ENCODE measurements at regions not wholly inside any gene's neighbourhood (a gene's known extent, or its start where the extent isn't known, plus 50 kb on each side); places are given as distances from the start of the nearest gene placed in this dataset.

DNA sequence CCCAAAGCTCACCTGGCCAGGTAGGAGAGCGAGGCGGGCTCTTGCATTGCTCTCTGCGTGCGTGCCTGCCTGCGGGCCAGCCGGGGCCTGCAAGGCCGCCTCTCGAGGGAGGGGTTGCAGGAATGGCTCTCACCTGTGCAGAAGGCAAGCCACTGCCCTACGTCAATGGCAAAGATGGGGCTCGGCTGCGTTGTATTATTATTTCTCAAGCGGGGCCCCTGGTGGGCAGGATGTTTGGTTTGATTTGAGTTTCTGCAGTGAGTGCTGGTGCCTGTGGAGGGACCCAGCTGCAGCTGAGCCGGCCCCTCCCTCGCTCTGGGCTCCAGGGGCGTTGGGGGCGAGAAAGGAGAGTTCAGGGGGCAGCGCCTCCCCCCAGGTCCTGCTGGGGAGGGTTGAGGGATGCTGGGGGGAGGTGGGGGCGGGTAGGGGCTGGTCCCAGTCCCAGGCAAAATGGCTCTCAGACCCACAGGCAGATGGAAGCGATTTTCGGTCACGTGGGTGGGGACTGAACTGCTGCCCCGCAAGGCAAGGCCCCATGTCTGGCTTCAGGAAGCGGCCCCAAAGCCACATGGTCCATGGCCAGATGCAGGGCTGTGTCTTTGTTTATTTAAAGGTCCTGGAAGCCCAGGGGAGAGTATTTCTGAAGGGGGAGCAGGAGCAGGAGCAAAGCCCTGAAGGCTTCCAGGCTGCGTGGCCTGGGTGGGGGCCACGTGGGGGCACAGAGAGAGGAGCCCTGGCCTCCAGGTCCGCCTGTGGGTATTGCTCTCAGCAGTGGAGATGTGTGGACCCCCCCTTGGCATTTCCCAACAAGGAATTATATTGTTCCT, 338.8 kb downstream of the SEC14L1 start:
- Mint-ChIP-seq H3K9me3 (no peaks in the 10 kb centered on the region), H3K4me1 (peaks cover 60% of the 10 kb centered on the region), H3K27me3 (no peaks in the 10 kb centered on the region), H3K4me3 (peak overlapping the region; percentile 16), H3K27ac (ENCODE audit: low read depth) (peak overlapping the region; percentile 49), H3K36me3 (ENCODE audit: insufficient read depth) (peaks cover 21% of the 10 kb centered on the region)
- DNase-seq (ENCODE audit: low spot score in 2 of 2) (no peak), ATAC-seq (replicated peaks; ENCODE audit: extremely low read depth, poor library complexity, severe bottlenecking) (no peak)

DNA sequence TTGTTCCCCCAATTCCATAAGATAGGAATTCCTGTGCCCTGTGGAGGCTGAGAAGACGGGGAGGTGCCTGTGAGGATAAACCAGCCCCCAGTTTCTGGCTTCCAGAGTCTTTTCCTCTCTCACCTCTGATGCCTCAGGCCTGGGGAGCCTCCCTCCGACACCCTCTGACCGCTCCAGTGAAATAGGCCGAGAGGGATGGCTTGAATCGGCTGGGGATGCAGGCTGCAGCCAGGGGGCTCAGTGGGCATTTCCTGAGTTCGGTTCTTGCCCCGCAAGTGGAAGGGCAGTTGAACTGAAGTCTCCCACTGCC, 339.4 kb downstream of the SEC14L1 start:
- ATAC-seq (replicated peaks; ENCODE audit: extremely low read depth, poor library complexity, severe bottlenecking) (no peak), DNase-seq (ENCODE audit: low spot score in 2 of 2) (no peak)
- Mint-ChIP-seq H3K27ac (ENCODE audit: low read depth) (peak overlapping the region; percentile 49), H3K4me1 (peaks cover 54% of the 10 kb centered on the region), H3K27me3 (no peaks in the 10 kb centered on the region), H3K4me3 (no peak overlapping the region), H3K9me3 (no peaks in the 10 kb centered on the region), H3K36me3 (ENCODE audit: insufficient read depth) (peaks cover 19% of the 10 kb centered on the region)

DNA sequence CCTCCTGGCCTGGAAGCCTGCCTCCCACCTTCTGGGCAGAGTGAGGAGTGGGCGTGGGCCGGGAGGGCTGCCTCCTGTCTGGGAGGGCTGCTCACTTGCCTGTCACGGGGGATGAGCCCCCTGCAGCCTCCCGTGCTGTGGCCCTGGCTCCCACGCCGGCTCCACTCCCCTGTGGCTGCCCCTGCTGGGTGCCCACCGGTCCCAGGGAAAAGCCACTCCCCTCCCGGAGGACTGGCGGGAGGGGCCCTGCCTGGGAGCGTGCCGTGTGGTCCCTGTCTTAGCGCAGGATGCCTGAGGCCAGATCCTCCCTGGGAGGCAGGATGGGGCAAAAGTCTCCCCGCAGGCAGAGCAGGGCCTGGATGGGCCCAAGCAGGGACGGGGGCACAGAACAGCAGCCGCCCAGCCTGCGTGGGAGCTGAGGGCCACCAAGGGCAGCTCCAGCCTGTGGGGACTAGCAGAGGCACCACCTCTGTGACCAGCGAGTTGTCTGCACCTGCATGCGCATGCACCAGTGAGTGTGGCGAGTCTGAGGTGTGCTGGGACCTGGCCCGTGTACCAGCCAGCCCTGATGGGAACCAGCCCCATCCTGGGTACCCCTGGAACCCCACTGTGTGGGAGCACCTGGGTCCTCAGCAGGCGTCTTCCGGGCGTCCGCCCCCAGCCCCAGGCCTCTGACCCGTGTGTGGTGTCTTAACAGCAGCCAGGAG, 339.9 kb downstream of the SEC14L1 start:
- Mint-ChIP-seq H3K4me1 (peaks cover 49% of the 10 kb centered on the region), H3K27me3 (no peaks in the 10 kb centered on the region), H3K9me3 (no peaks in the 10 kb centered on the region), H3K27ac (ENCODE audit: low read depth) (no peak overlapping the region), H3K36me3 (ENCODE audit: insufficient read depth) (peaks cover 19% of the 10 kb centered on the region), H3K4me3 (no peak overlapping the region)
- no peak for ATAC-seq (replicated peaks; ENCODE audit: extremely low read depth, poor library complexity, severe bottlenecking)
- DNase-seq (ENCODE audit: low spot score in 2 of 2) = no peak

DNA sequence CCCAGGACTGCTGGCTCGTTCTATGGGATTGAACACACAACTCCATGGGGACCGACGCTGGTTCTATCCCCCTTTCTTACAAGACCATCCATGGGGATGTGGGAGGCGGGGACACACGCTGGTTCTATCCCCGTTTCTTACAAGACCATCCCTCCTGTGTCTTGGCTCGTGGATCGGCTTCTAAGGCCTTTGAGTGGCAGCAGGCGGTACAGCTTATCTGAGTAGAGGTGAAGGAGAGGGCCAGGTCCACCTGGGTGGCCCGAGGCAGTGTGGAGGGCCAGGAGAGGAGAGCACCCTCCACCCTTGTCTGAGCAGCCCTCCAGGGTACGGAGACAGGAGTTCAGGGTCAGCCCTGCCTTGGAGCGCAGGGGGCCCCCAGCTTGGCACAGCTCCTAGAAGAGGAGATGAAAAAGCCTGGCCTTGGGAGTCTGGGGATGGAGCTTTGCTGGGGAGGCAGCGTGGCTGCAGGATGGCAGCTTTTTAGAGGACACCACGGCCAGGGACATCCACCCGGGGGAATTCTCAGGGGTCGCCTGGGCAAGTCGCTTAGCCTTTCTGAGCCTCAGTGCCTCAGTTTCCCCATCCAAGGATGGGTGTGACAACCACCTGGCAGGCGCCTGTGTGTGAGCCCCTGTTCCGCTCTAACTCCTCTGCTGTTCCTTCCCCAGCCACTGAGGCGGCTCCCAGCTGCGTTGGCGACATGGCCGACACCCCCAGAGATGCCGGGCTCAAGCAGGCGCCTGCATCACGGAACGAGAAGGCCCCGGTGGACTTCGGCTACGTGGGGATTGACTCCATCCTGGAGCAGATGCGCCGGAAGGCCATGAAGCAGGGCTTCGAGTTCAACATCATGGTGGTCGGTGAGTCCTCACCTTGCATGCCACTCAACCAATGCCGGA, 341.0 kb downstream of the SEC14L1 start:
- ATAC-seq (replicated peaks; ENCODE audit: extremely low read depth, poor library complexity, severe bottlenecking) = no peak
- Mint-ChIP-seq H3K4me1 (peaks cover 45% of the 10 kb centered on the region), H3K4me3 (no peak overlapping the region), H3K9me3 (no peaks in the 10 kb centered on the region), H3K27me3 (no peaks in the 10 kb centered on the region), H3K27ac (ENCODE audit: low read depth) (no peak overlapping the region), H3K36me3 (ENCODE audit: insufficient read depth) (peaks cover 26% of the 10 kb centered on the region)
- no peak for DNase-seq (ENCODE audit: low spot score in 2 of 2)

DNA sequence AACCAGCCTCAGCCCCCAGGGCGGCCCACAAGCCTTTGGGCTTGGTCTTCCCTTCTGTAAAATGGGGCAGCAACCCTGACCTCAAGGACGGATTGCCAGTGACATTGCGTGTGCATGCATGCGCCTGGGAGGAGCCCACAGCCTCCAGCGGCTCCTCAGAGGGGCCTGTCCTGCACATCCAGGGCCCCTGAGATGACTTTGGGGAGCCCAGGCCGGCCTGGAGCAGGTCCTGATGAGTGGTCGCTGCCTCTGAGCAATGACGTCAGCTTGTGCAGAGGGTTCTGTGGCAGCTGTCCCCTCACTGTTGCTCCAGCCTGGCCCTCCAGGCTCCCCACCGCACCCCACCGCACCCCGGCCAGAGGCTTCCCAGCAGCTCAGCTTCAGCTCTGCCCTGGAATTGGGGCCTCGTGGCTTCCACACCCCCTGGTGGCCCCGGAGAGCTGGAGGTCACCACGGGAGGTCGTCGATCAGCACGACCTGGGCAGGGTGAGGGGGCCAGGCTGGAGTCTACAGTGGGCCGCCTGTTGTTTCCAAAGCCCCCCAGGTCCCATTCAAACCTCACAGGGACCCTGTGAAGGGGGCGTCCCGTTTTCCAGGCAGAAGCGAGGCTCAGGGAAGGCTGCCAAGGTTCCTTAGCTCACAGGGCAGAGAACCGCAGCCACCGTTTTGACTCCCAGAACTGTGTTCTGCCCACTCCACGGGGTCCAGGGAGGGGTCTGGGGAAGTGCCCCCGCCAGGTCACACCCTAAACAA, 341.8 kb downstream of the SEC14L1 start:
- Mint-ChIP-seq H3K27ac (ENCODE audit: low read depth) (no peak overlapping the region), H3K4me1 (peaks cover 36% of the 10 kb centered on the region), H3K36me3 (ENCODE audit: insufficient read depth) (peaks cover 25% of the 10 kb centered on the region), H3K27me3 (no peaks in the 10 kb centered on the region), H3K4me3 (no peak overlapping the region), H3K9me3 (no peaks in the 10 kb centered on the region)
- DNase-seq (ENCODE audit: low spot score in 2 of 2) = no peak
- no peak for ATAC-seq (replicated peaks; ENCODE audit: extremely low read depth, poor library complexity, severe bottlenecking)

DNA sequence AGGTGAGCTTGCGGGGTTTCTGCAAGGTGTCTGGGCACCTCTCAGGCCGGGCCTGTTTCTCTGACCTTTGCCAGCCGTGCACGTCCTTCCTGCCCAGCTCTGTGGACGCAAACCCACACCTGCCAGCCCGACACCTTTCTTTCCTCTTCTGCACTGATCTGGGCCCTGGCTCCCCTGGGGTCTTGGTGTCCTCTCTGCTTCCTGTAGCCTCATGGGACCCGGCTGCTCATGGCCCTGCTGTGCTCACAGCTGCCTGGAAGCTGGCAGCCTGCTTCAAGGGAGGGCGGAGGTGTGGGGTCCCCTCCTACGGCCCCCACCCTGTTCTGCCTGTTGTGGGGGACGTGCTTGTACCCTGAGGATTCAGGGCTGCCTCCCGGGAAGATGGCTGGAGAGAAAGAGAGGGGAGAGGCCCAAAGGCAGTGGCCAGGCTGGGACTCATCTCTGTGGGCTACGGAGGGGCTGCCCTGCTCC, 342.4 kb downstream of the SEC14L1 start:
- Mint-ChIP-seq H3K27me3 (no peaks in the 10 kb centered on the region), H3K27ac (ENCODE audit: low read depth) (no peak overlapping the region)
- DNase-seq (ENCODE audit: low spot score in 2 of 2) = no peak

DNA sequence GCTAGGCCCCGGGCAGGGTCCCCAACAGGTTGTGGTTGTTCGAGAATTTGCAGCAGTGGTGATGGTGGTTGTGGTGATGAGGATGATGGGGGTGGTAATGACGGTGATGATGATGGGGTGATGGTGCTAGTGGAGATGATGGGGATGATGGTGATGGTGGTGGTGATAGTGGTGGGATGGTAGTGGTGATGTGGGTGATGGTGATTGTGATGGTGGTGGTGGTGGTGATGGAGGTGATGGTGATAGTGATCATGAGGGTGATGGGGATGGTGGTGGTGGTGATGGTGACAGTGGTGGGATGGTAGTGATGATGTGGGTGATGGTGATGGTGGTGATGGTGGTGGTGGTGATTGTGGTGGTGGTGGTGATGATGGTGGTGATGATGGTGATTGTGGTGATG, 343.3 kb downstream of the SEC14L1 start:
- peak; percentile 33 for ATAC-seq (replicated peaks; ENCODE audit: extremely low read depth, poor library complexity, severe bottlenecking)

More for the DNA sequence above, 342.4 kb downstream of the SEC14L1 start:
- Mint-ChIP-seq H3K4me3 (no peak overlapping the region), H3K4me1 (peaks cover 33% of the 10 kb centered on the region), H3K9me3 (no peaks in the 10 kb centered on the region), H3K36me3 (ENCODE audit: insufficient read depth) (peaks cover 22% of the 10 kb centered on the region)
- no peak for ATAC-seq (replicated peaks; ENCODE audit: extremely low read depth, poor library complexity, severe bottlenecking)

DNA sequence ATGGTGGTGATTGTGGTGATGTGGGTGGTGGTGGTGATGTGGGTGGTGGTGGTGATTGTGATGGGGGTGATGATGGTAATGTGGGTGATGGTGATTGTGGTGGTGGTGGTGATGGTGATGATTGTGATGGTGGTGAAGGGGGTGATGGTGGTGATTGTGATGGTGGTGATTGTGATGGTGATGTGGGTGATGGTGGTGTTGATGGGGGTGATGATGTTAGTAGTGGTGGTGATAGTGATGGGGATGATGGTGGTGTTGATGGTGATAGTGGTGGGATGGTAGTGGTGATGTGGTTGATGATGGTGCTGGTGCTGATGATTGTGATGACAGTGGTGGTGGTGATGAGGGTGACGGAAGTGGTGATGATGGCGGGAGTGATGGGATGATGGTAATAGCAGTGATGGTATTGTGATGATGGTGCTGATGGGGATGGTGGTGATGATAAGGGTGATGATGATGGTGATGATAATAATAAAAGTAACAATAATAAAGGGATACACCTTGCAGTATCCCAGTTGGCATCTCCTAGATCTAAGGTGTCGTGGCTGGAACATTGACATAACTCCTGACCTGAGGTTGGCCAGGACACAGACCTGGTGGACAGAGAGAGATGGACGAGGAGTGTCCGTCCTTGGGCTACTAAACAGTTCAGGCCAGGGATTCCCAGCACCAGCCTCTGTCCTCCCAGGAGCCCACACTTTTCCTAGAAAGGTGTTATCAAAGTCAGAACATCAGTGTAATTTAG, 344.5 kb downstream of the SEC14L1 start:
- no peak overlapping the region for H3K4me3 Mint-ChIP-seq

More for the DNA sequence above, 343.3 kb downstream of the SEC14L1 start:
- peaks cover 26% of the 10 kb centered on the region for H3K4me1 Mint-ChIP-seq
- H3K27me3 Mint-ChIP-seq = no peaks in the 10 kb centered on the region
- H3K36me3 Mint-ChIP-seq (ENCODE audit: insufficient read depth) = peaks cover 30% of the 10 kb centered on the region
- H3K4me3 Mint-ChIP-seq = no peak overlapping the region
- no peak for DNase-seq (ENCODE audit: low spot score in 2 of 2)
- no peaks in the 10 kb centered on the region for H3K9me3 Mint-ChIP-seq
- no peak overlapping the region for H3K27ac Mint-ChIP-seq (ENCODE audit: low read depth)

DNA sequence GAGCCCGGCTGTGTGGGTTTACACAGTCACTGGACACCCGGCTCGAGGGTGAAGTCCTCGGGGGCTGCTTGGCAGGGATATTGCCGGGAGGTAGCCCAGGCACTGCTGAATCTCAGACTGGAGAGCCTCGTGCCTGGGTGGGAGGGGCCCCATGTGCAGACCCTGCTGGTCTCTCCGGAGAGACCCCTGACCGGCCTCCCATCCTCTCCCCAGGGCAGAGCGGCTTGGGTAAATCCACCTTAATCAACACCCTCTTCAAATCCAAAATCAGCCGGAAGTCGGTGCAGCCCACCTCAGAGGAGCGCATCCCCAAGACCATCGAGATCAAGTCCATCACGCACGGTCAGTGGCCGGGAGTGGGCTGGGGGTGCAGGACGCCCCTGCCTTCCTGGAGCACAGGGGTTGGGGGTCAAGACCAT, 346.5 kb downstream of the SEC14L1 start:
- H3K4me1 Mint-ChIP-seq = peaks cover 16% of the 10 kb centered on the region
- H3K36me3 Mint-ChIP-seq (ENCODE audit: insufficient read depth) = peaks cover 37% of the 10 kb centered on the region
- no peak for ATAC-seq (replicated peaks; ENCODE audit: extremely low read depth, poor library complexity, severe bottlenecking)
- no peak overlapping the region for H3K27ac Mint-ChIP-seq (ENCODE audit: low read depth)
- no peaks in the 10 kb centered on the region for H3K9me3 Mint-ChIP-seq
- no peaks in the 10 kb centered on the region for H3K27me3 Mint-ChIP-seq
- DNase-seq (ENCODE audit: low spot score in 2 of 2) = no peak
- no peak overlapping the region for H3K4me3 Mint-ChIP-seq

More for the DNA sequence above, 344.5 kb downstream of the SEC14L1 start:
- Mint-ChIP-seq H3K4me1 (peaks cover 18% of the 10 kb centered on the region), H3K9me3 (no peaks in the 10 kb centered on the region), H3K27me3 (no peaks in the 10 kb centered on the region), H3K36me3 (ENCODE audit: insufficient read depth) (peaks cover 31% of the 10 kb centered on the region), H3K27ac (ENCODE audit: low read depth) (no peak overlapping the region)
- ATAC-seq (replicated peaks; ENCODE audit: extremely low read depth, poor library complexity, severe bottlenecking) (peak; percentile 55), DNase-seq (ENCODE audit: low spot score in 2 of 2) (peak in 1 of 2 donors; percentile 22)

DNA sequence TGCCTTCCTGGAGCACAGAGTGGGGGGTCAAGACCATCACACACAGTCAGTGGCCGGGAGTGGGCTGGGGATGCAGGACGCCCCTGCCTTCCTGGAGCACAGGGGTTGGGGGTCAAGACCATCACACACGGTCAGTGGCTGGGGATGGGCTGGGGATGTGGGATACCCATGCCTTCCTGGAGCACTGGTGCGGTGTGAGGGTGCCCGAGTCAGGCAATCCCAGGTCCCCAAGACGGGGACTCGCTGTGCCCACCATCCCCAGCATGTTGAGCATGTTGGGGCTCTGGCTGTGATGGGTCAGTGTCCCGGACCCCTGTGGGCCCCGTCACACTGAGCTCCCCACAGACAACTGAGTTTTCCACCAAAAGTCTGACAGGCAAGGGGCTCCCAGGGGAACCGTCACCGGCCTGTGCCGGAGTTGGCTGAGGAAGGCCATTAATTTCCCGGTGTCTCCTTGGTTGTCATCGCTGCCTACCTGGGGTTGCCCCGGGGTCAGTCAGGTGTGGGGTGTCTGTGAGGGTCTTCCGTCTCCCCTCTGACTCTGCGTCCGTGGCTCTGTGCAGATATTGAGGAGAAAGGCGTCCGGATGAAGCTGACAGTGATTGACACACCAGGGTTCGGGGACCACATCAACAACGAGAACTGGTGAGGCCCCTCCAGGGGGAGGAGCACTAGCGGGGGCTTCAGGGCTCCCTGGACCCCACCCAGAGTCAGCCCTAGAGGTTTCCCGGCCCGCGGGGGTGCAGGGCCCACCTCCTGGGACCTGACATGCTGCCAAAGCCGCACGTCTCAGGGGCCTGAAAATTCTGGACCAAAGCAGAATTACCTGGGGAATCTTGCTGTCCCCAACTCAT, 347.1 kb downstream of the SEC14L1 start:
- no peaks in the 10 kb centered on the region for H3K9me3 Mint-ChIP-seq
- H3K4me1 Mint-ChIP-seq = peaks cover 18% of the 10 kb centered on the region
- H3K36me3 Mint-ChIP-seq (ENCODE audit: insufficient read depth) = peaks cover 40% of the 10 kb centered on the region
- no peak overlapping the region for H3K27ac Mint-ChIP-seq (ENCODE audit: low read depth)
- DNase-seq (ENCODE audit: low spot score in 2 of 2) = no peak
- H3K27me3 Mint-ChIP-seq = no peaks in the 10 kb centered on the region
- no peak overlapping the region for H3K4me3 Mint-ChIP-seq
- ATAC-seq (replicated peaks; ENCODE audit: extremely low read depth, poor library complexity, severe bottlenecking) = no peak
